GM19238 (cell line): ENCODE measurements at regions not wholly inside any gene's neighbourhood (a gene's known extent, or its start where the extent isn't known, plus 50 kb on each side); places are given as distances from the start of the nearest gene placed in this dataset.

Experiments used
- DNase-seq: peaks from one replicate; pipeline ENCODE4 v3.0.0; 2011; ENCODE audit warnings: low spot score; ENCODE audit not compliant: insufficient read length

GRCh38 chr2:18835787-18836186, 246.4 kb upstream of the NT5C1B start:
- no peak for DNase-seq

- no peak for DNase-seq
Measured at GRCh38 chr2:18834341-18834740, 245.0 kb upstream of the NT5C1B start.

- no peak for DNase-seq
Measured at GRCh38 chr2:18833941-18834340, 244.6 kb upstream of the NT5C1B start.

GRCh38 chr2:18831916-18832510, 242.6 kb upstream of the NT5C1B start:
- DNase-seq, result no peak

GRCh38 chr2:18830962-18831361, 241.6 kb upstream of the NT5C1B start:
- no peak for DNase-seq

GRCh38 chr2:18829976-18830375, 240.6 kb upstream of the NT5C1B start:
- no peak for DNase-seq

- no peak for DNase-seq
Measured at GRCh38 chr2:18829251-18829902, 240.0 kb upstream of the NT5C1B start.

GRCh38 chr2:18828296-18828695, 238.9 kb upstream of the NT5C1B start:
- no peak for DNase-seq

- DNase-seq, result no peak
Measured at GRCh38 chr2:18825838-18826237, 236.5 kb upstream of the NT5C1B start.

- DNase-seq, result no peak
Measured at GRCh38 chr2:18824915-18825314, 235.5 kb upstream of the NT5C1B start.

- no peak for DNase-seq
Measured at GRCh38 chr2:18824325-18824790, 235.0 kb upstream of the NT5C1B start.

GRCh38 chr2:18821431-18821830, 232.1 kb upstream of the NT5C1B start:
- DNase-seq, result no peak

GRCh38 chr2:18820966-18821365, 231.6 kb upstream of the NT5C1B start:
- no peak for DNase-seq

GRCh38 chr2:18819566-18819965, 230.2 kb upstream of the NT5C1B start:
- no peak for DNase-seq

GRCh38 chr2:18814387-18814786, 225.0 kb upstream of the NT5C1B start:
- DNase-seq, result no peak

GRCh38 chr2:18804536-18804935, 215.2 kb upstream of the NT5C1B start:
- no peak for DNase-seq

GRCh38 chr2:18803141-18803939, 214.0 kb upstream of the NT5C1B start:
- no peak for DNase-seq

- no peak for DNase-seq
Measured at GRCh38 chr2:18800240-18800971, 211.0 kb upstream of the NT5C1B start.

- no peak for DNase-seq
Measured at GRCh38 chr2:18799397-18799796, 210.0 kb upstream of the NT5C1B start.

- DNase-seq, result no peak
Measured at GRCh38 chr2:18797133-18797845, 207.9 kb upstream of the NT5C1B start.

- DNase-seq, result no peak
Measured at GRCh38 chr2:18795906-18796305, 206.5 kb upstream of the NT5C1B start.
